Mesendoderm (in vitro differentiated cells): ENCODE measurements at regions not wholly inside any gene's neighbourhood (a gene's known extent, or its start where the extent isn't known, plus 50 kb on each side); places are given as distances from the start of the nearest gene placed in this dataset.

ENCODE experiments used
- DNase-seq: peaks from one replicate; pipeline ENCODE4 v3.0.0; 2013
- H2AK5ac ChIP-seq: 2 replicates; pipeline ENCODE4 v1.6.1; 2013; ENCODE audit warnings: low read length, inconsistent platforms
- H2BK120ac ChIP-seq: 2 replicates; pipeline ENCODE4 v1.6.1; 2013; ENCODE audit warnings: low read depth, mild to moderate bottlenecking, low read length, moderate library complexity, mixed read lengths
- H2BK15ac ChIP-seq: replicated peaks from 2 replicates; pipeline ENCODE4 v1.6.1; 2013; ENCODE audit warnings: low read depth, mild to moderate bottlenecking, moderate library complexity
- H2BK5ac ChIP-seq: 2 replicates; pipeline ENCODE4 v1.6.1; 2013; ENCODE audit warnings: low read length, inconsistent platforms
- H3K18ac ChIP-seq: 2 replicates; pipeline ENCODE4 v1.6.1; 2013; ENCODE audit warnings: mild to moderate bottlenecking, low read length, mixed read lengths
- H3K23ac ChIP-seq: one replicate; pipeline ENCODE4 v1.6.1; 2013; ENCODE audit warnings: low read length
- H3K27ac ChIP-seq: 2 replicates; pipeline ENCODE4 v1.5.1; 2013; ENCODE audit warnings: low read depth, mild to moderate bottlenecking, inconsistent platforms, low read length, moderate library complexity
- H3K27me3 ChIP-seq: 2 replicates; pipeline ENCODE4 v1.6.1; 2013; ENCODE audit warnings: low read length, control low read depth, mild to moderate bottlenecking, inconsistent platforms; ENCODE audit not compliant: insufficient read depth, poor library complexity
- H3K36me3 ChIP-seq: 2 replicates; pipeline ENCODE4 v1.6.1; 2013; ENCODE audit warnings: low read length, inconsistent platforms; ENCODE audit not compliant: control insufficient read depth, insufficient read depth
- H3K4ac ChIP-seq: one replicate; pipeline ENCODE4 v1.6.1; 2013; ENCODE audit warnings: low read depth, mild to moderate bottlenecking, low read length, moderate library complexity
- H3K4me1 ChIP-seq: 2 replicates; pipeline ENCODE4 v1.6.1; 2013; ENCODE audit warnings: low read depth, low read length, inconsistent platforms; ENCODE audit not compliant: control insufficient read depth
- H3K4me2 ChIP-seq: 2 replicates; pipeline ENCODE4 v1.6.1; 2013; ENCODE audit warnings: low read length
- H3K4me3 ChIP-seq: 2 replicates; pipeline ENCODE4 v1.5.1; 2013; ENCODE audit warnings: mild to moderate bottlenecking, low read length
- H3K56ac ChIP-seq: one replicate; pipeline ENCODE4 v1.6.1; 2013; ENCODE audit warnings: low read length
- H3K79me1 ChIP-seq: 2 replicates; pipeline ENCODE4 v1.6.1; 2013; ENCODE audit warnings: low read length, inconsistent platforms
- H3K79me2 ChIP-seq: 2 replicates; pipeline ENCODE4 v1.6.1; 2013; ENCODE audit warnings: mild to moderate bottlenecking, low read length; ENCODE audit not compliant: control insufficient read depth, insufficient read depth
- H3K9ac ChIP-seq: 2 replicates; pipeline ENCODE4 v1.6.1; 2013; ENCODE audit warnings: low read length, inconsistent platforms
- H4K5ac ChIP-seq: one replicate; pipeline ENCODE4 v1.6.1; 2013; ENCODE audit warnings: low read length
- H4K8ac ChIP-seq: one replicate; pipeline ENCODE4 v1.6.1; 2013; ENCODE audit warnings: low read depth, mild to moderate bottlenecking, control low read depth, low read length, moderate library complexity
- WGBS: extraction: QIAGEN DNeasy Blood & Tissue Kit; methylation state at CpG from one replicate; pipeline ENCODE4 v1.1.7; 2013; ENCODE audit warnings: low lambda C conversion rate, missing lambda C conversion rate; ENCODE audit not compliant: insufficient coverage; ENCODE audit errors: extremely low coverage; 5-methylcytosine and 5-hydroxymethylcytosine counted together

- Histone ChIP-seq H2BK15ac (no peak overlapping the region), H3K27me3 (no peaks in the 10 kb centered on the region), H3K4ac (no peak overlapping the region), H3K56ac (no peak overlapping the region), H2BK120ac (no peak overlapping the region), H3K79me1 (no peaks in the 10 kb centered on the region), H3K4me2 (no peak overlapping the region), H3K18ac (no peak overlapping the region), H4K8ac (no peak overlapping the region), H3K23ac (no peak overlapping the region), H3K79me2 (no peaks in the 10 kb centered on the region), H3K27ac (no peak overlapping the region), H2AK5ac (no peak overlapping the region), H3K4me1 (no peaks in the 10 kb centered on the region), H2BK5ac (no peak overlapping the region), H3K4me3 (no peak overlapping the region), H3K9ac (no peak overlapping the region), H4K5ac (no peak overlapping the region), H3K36me3 (no peaks in the 10 kb centered on the region)
- peak; percentile 72 for DNase-seq
- WGBS: no CpG with 5 or more reads among the region's 16 CpGs
Observed at GRCh38 chr10:2839081-2839725, 228.1 kb upstream of the PFKP start.

DNA sequence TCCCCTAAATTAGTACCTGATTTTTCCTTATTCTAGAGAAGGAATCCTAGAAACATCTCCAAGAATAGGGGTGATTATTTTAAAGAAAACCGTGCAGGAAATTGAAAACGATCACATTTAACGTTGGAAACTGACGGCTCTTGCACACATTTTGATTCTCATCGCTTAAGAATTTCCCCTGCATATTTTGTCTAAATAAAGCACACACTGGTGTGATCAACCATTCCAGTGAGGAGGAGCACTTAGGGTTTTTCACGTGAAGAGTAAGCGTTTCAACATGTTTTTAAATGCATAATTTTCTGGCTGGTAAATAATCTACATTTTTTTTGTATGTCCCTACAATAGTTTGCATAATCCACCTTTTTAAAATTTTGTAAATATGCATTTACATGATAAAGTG lies 229.7 kb upstream of the PFKP start:
- no peaks in the 10 kb centered on the region for H3K4me1 ChIP-seq
- no peak overlapping the region for H3K56ac ChIP-seq
- H2BK120ac ChIP-seq: no peak overlapping the region
- H3K27ac ChIP-seq: no peak overlapping the region
- H3K79me2 ChIP-seq: no peaks in the 10 kb centered on the region
- no peak overlapping the region for H3K9ac ChIP-seq
- no peak overlapping the region for H3K23ac ChIP-seq
- H3K18ac ChIP-seq: no peak overlapping the region
- no peak overlapping the region for H2AK5ac ChIP-seq
- no peak overlapping the region for H2BK5ac ChIP-seq
- no CpG with 5 or more reads among the region's 7 CpGs for WGBS
- H4K5ac ChIP-seq: no peak overlapping the region
- H4K8ac ChIP-seq: no peak overlapping the region
- H3K27me3 ChIP-seq: no peaks in the 10 kb centered on the region
- no peak overlapping the region for H2BK15ac ChIP-seq
- H3K79me1 ChIP-seq: no peaks in the 10 kb centered on the region
- no peak overlapping the region for H3K4ac ChIP-seq
- no peak for DNase-seq
- H3K4me2 ChIP-seq: no peak overlapping the region
- no peaks in the 10 kb centered on the region for H3K36me3 ChIP-seq
- no peak overlapping the region for H3K4me3 ChIP-seq

DNA sequence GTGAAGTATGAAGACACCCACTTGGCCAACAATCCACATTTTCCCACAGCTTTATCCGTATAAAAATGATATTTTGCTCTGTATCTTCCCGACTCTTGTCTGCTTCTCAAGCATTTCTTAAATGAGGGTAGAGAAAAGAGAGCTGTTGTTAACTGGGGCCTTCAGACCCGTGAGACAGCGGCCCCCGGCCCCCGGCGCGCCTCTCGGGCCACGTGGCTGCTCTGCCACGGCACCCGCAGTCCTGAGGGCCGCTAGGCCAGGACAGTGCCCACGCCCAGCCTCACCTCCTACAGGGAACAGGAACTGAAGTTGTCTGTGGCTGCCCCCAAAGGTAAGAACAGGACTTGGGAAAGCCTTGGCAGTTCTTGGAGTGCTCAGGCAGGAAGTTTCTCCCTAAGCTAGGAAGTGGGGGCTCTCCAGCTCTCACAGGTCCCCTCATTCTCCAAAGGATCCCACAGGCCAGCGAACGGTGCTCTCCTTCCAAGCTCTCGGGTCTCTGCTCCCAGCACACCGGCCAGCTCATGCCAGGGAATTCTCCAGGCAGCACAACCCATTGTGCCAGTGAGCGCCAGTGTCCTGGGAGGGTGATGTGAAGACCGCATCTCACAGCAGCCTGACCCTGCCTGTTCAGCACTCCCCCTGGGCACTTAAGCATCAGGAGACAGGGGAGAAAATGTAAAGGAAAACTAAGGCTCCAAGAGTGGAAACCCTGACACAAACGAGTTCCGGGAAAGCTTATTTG lies 230.3 kb upstream of the PFKP start:
- H3K27ac ChIP-seq: no peak overlapping the region
- H4K5ac ChIP-seq: no peak overlapping the region
- no peak overlapping the region for H4K8ac ChIP-seq
- no peaks in the 10 kb centered on the region for H3K79me1 ChIP-seq
- no peaks in the 10 kb centered on the region for H3K36me3 ChIP-seq
- H3K79me2 ChIP-seq: no peaks in the 10 kb centered on the region
- WGBS: no CpG with 5 or more reads among the region's 22 CpGs
- no peaks in the 10 kb centered on the region for H3K4me1 ChIP-seq
- H3K4me2 ChIP-seq: no peak overlapping the region
- H3K9ac ChIP-seq: no peak overlapping the region
- H2BK120ac ChIP-seq: no peak overlapping the region
- no peak overlapping the region for H2AK5ac ChIP-seq
- H3K4ac ChIP-seq: no peak overlapping the region
- H3K4me3 ChIP-seq: no peak overlapping the region
- H3K23ac ChIP-seq: no peak overlapping the region
- H3K27me3 ChIP-seq: no peaks in the 10 kb centered on the region
- no peak overlapping the region for H3K18ac ChIP-seq
- H2BK15ac ChIP-seq: no peak overlapping the region
- no peak for DNase-seq
- H3K56ac ChIP-seq: no peak overlapping the region
- H2BK5ac ChIP-seq: no peak overlapping the region

DNA sequence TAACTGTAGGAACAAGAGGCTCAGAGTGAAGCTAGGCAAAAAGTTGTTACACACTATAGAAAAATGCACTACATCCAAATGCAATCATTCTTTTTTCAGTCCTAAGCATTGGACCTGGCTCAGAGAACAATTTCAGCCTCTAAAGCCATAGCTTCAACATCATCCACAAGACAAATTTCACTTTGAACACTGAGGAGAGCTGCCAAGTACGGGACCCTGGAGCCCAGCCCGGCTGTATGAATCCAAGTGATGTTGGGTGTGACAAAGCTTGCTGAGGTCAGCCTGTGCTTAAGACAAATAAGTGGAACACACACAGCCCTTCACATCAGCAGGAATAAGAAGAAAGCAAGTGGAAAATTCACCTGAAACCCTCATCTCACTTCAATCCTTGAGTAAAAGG lies 233.1 kb upstream of the PFKP start:
- Histone ChIP-seq H4K5ac (no peak overlapping the region), H2BK5ac (no peak overlapping the region), H2AK5ac (no peak overlapping the region), H2BK15ac (no peak overlapping the region), H3K4ac (no peak overlapping the region), H3K4me1 (no peaks in the 10 kb centered on the region), H3K4me2 (no peak overlapping the region), H2BK120ac (no peak overlapping the region), H4K8ac (no peak overlapping the region), H3K27me3 (no peaks in the 10 kb centered on the region), H3K4me3 (no peak overlapping the region), H3K23ac (no peak overlapping the region), H3K27ac (no peak overlapping the region), H3K79me1 (no peaks in the 10 kb centered on the region), H3K18ac (no peak overlapping the region), H3K9ac (no peak overlapping the region), H3K79me2 (no peaks in the 10 kb centered on the region), H3K36me3 (no peaks in the 10 kb centered on the region), H3K56ac (no peak overlapping the region)
- DNase-seq: no peak
- WGBS: no CpG with 5 or more reads among the region's 2 CpGs

GRCh38 chr10:2831509-2831908 lies 235.8 kb upstream of the PFKP start:
- H3K23ac ChIP-seq: no peak overlapping the region
- no peak overlapping the region for H3K18ac ChIP-seq
- H3K4ac ChIP-seq: no peak overlapping the region
- no peak overlapping the region for H2BK5ac ChIP-seq
- no peak overlapping the region for H3K4me2 ChIP-seq
- H2BK15ac ChIP-seq: no peak overlapping the region
- no CpG with 5 or more reads among the region's 7 CpGs for WGBS
- H3K27ac ChIP-seq: no peak overlapping the region
- no peaks in the 10 kb centered on the region for H3K4me1 ChIP-seq
- H3K36me3 ChIP-seq: no peaks in the 10 kb centered on the region
- H2AK5ac ChIP-seq: no peak overlapping the region
- H3K4me3 ChIP-seq: no peak overlapping the region
- no peak overlapping the region for H4K5ac ChIP-seq
- H3K9ac ChIP-seq: no peak overlapping the region
- H3K56ac ChIP-seq: no peak overlapping the region
- no peak overlapping the region for H4K8ac ChIP-seq
- H3K79me1 ChIP-seq: no peaks in the 10 kb centered on the region
- no peak overlapping the region for H2BK120ac ChIP-seq
- DNase-seq: no peak
- no peaks in the 10 kb centered on the region for H3K27me3 ChIP-seq
- no peaks in the 10 kb centered on the region for H3K79me2 ChIP-seq

DNA sequence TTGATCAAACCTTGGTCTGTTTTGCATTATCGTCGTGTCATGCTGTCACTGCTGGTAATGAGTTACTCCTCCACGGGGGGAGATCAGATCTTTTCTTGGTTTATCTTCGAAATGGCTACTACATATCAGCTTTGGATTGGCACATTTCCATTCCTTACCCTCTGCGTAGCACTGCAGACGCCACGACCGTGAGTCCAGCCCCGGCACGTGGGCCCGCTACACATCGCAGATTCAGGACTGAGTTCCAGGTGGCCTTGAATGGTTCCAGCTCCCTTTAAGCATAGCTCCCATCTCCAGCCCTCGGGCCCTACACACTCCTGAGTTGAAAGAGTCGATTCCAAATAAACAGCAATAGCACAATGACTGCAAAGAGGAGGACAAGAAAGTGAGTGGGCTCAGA lies 238.6 kb upstream of the PFKP start:
- Histone ChIP-seq H3K18ac (no peak overlapping the region), H3K23ac (no peak overlapping the region), H3K79me1 (no peaks in the 10 kb centered on the region), H2BK5ac (no peak overlapping the region), H3K56ac (no peak overlapping the region), H3K27me3 (no peaks in the 10 kb centered on the region), H4K5ac (no peak overlapping the region), H3K79me2 (no peaks in the 10 kb centered on the region), H4K8ac (no peak overlapping the region), H3K27ac (no peak overlapping the region), H2BK120ac (no peak overlapping the region), H3K4me2 (no peak overlapping the region), H3K9ac (no peak overlapping the region), H2BK15ac (no peak overlapping the region), H3K4ac (no peak overlapping the region), H2AK5ac (no peak overlapping the region), H3K36me3 (no peaks in the 10 kb centered on the region), H3K4me3 (no peak overlapping the region), H3K4me1 (no peaks in the 10 kb centered on the region)
- no peak for DNase-seq
- WGBS: no CpG with 5 or more reads among the region's 14 CpGs
